ENCODE measurements at regions not wholly inside any gene's neighbourhood (a gene's known extent, or its start where the extent isn't known, plus 50 kb on each side); places are given as distances from the start of the nearest gene placed in this dataset.

GRCh38 chr15:96029172-96029571 is 301.3 kb upstream of the NR2F2 start:
- ATAC-seq (no peak), DNase-seq (ENCODE audit: low spot score) (no peak)
- TF ChIP-seq ARID4B (CRISPR knock-in tag; IDR thresholded peaks at IDR 0.05; ENCODE audit: borderline replicate concordance) = no peak
- no peak for TF ChIP-seq ERG (CRISPR knock-in tag; IDR thresholded peaks at IDR 0.05)
- no peak for TF ChIP-seq ZNF317 (CRISPR knock-in tag; IDR thresholded peaks at IDR 0.05; ENCODE audit: borderline replicate concordance, low read depth)
- no peak for TF ChIP-seq ATF1 (CRISPR knock-in tag; IDR thresholded peaks at IDR 0.05)
- TF ChIP-seq MXD4 (CRISPR knock-in tag; IDR thresholded peaks at IDR 0.05; ENCODE audit: borderline replicate concordance) = no peak
- no peak for TF ChIP-seq CTCF (IDR thresholded peaks at IDR 0.05)
- no peak for TF ChIP-seq SOX15 (CRISPR knock-in tag; IDR thresholded peaks at IDR 0.05)
- TF ChIP-seq CBFB (CRISPR knock-in tag; IDR thresholded peaks at IDR 0.05; ENCODE audit: low read depth) = no peak
- TF ChIP-seq TEAD4 (CRISPR knock-in tag; IDR thresholded peaks at IDR 0.05) = no peak
- no peak for TF ChIP-seq HMGA2 (CRISPR knock-in tag; IDR thresholded peaks at IDR 0.05)
- no peak for TF ChIP-seq SP1 (CRISPR knock-in tag; conservative IDR thresholded peaks at IDR 0.05)
- no peak for TF ChIP-seq ZMAT4 (CRISPR knock-in tag; IDR thresholded peaks at IDR 0.05)
- no peak for TF ChIP-seq E2F1 (CRISPR knock-in tag; IDR thresholded peaks at IDR 0.05)
- no peak for TF ChIP-seq JAZF1 (CRISPR knock-in tag; IDR thresholded peaks at IDR 0.05)
- H3K9me3 Mint-ChIP-seq = peaks cover under 1% of the 10 kb centered on the region; the same call in 1 of the 2 replicates
- CTCF ChIA-PET = interaction anchor here (0.9 to 1.1 kb wide), 2 partner anchors 16 to 19 kb away, joined by 4 read pairs; no protein-coding TSS in a partner anchor
- no peak overlapping the region for H3K4me3 Mint-ChIP-seq
- no peak overlapping the region for H3K27ac Mint-ChIP-seq
- POLR2A ChIA-PET = no interaction called here
- no peaks in the 10 kb centered on the region for H3K36me3 Mint-ChIP-seq
- H3K27me3 Mint-ChIP-seq (ENCODE audit: low read depth) = peaks cover 7% of the 10 kb centered on the region
- H3K4me1 Mint-ChIP-seq = no peaks in the 10 kb centered on the region

- Mint-ChIP-seq H3K4me1 (peaks cover 6% of the 10 kb centered on the region), H3K27me3 (ENCODE audit: low read depth) (peaks cover 18% of the 10 kb centered on the region), H3K36me3 (no peaks in the 10 kb centered on the region)
Measured at GRCh38 chr15:96031426-96032110, 298.9 kb upstream of the NR2F2 start.

More at GRCh38 chr15:96031426-96032110, 298.9 kb upstream of the NR2F2 start:
- no peaks in the 10 kb centered on the region for H3K9me3 Mint-ChIP-seq
- no peak overlapping the region for H3K4me3 Mint-ChIP-seq
- TF ChIP-seq OVOL2 (CRISPR knock-in tag; IDR thresholded peaks at IDR 0.05; ENCODE audit: borderline replicate concordance) (no peak), CBFB (CRISPR knock-in tag; IDR thresholded peaks at IDR 0.05; ENCODE audit: low read depth) (no peak), ZNF232 (CRISPR knock-in tag; IDR thresholded peaks at IDR 0.05) (no peak), FOXP4 (CRISPR knock-in tag; IDR thresholded peaks at IDR 0.05) (no peak), NR1H2 (CRISPR knock-in tag; IDR thresholded peaks at IDR 0.05) (no peak), CDX4 (CRISPR knock-in tag; IDR thresholded peaks at IDR 0.05; ENCODE audit: borderline replicate concordance) (no peak), NFE2L1 (CRISPR knock-in tag; IDR thresholded peaks at IDR 0.05) (no peak), ERG (CRISPR knock-in tag; IDR thresholded peaks at IDR 0.05) (no peak), KAT7 (CRISPR knock-in tag; IDR thresholded peaks at IDR 0.05; ENCODE audit: borderline replicate concordance) (no peak), MYBL2 (CRISPR knock-in tag; IDR thresholded peaks at IDR 0.05) (no peak)
- DNase-seq (ENCODE audit: low spot score) (no peak), ATAC-seq (no peak)
- POLR2A ChIA-PET = no interaction called here
- CTCF ChIA-PET = no interaction called here
- H3K27ac Mint-ChIP-seq = no peak overlapping the region
